Vagina (tissue), 2 donors: ENCODE measurements at regions not wholly inside any gene's neighbourhood (a gene's known extent, or its start where the extent isn't known, plus 50 kb on each side); places are given as distances from the start of the nearest gene placed in this dataset.

ENCODE experiments used
- DNase-seq, 2 donors: peaks; one replicate each; pipeline ENCODE4 v3.0.0-alpha.2; 2017; ENCODE audit errors: extremely low spot score in 2 of 2
- H3K27ac ChIP-seq: fragments of 200-600 bp; sonication (generic); one replicate; pipeline ENCODE4 v1.5.1; 2019
- H3K27me3 ChIP-seq: fragments of 200-600 bp; sonication (generic); one replicate; pipeline ENCODE4 v1.5.1; 2019
- H3K36me3 ChIP-seq, 2 donors: fragments of 200-600 bp; sonication (generic); one replicate each; pipeline ENCODE4 v1.5.1; 2017 to 2019
- H3K4me1 ChIP-seq: fragments of 200-600 bp; sonication (generic); one replicate; pipeline ENCODE4 v1.5.1; 2019
- H3K4me3 ChIP-seq, 2 donors: fragments of 200-600 bp; sonication (generic); 1 replicate in 1 of 2; 2 replicates in 1 of 2; pipeline ENCODE4 v1.5.1; 2016 to 2019
- H3K9me3 ChIP-seq: fragments of 200-600 bp; sonication (generic); one replicate; pipeline ENCODE4 v1.5.1; 2019
- CTCF ChIP-seq, 3 experiments: fragments of 450-650 bp in 2 of 3; fragments of 200-600 bp in 1 of 3; sonication (generic) in 1 of 3; IDR thresholded peaks; one replicate each; pipeline ENCODE4 v1.5.1; 2017 to 2019; ENCODE audit warnings: antibody characterized with exemption in 3 of 3, mild to moderate bottlenecking in 2 of 3, moderate library complexity in 2 of 3
- POLR2A ChIP-seq, 2 donors: fragments of 450-650 bp; IDR thresholded peaks; one replicate each; pipeline ENCODE4 v1.6.1; 2017; ENCODE audit warnings: antibody characterized with exemption in 2 of 2, mild to moderate bottlenecking in 2 of 2, moderate library complexity in 2 of 2
- POLR2AphosphoS5 ChIP-seq, 2 donors: sonication (generic); formaldehyde crosslinking; IDR thresholded peaks; one replicate each; pipeline ENCODE4 v1.9.0; 2017; ENCODE audit warnings: antibody characterized with exemption in 2 of 2, mild to moderate bottlenecking in 2 of 2, low read depth in 1 of 2; ENCODE audit not compliant: insufficient read depth in 1 of 2
- intact Hi-C: fragments of 100-400 bp; cut with DNase I; formaldehyde crosslinking; loops from one replicate; pipeline ENCODE4 v1.15.1; 2023

- intact Hi-C loops = no loop called here
- H3K4me1 ChIP-seq = no peaks in the 10 kb centered on the region
- no peaks in the 10 kb centered on the region for H3K9me3 ChIP-seq
- no peak overlapping the region for H3K4me3 ChIP-seq
- DNase-seq = no peak
- H3K27me3 ChIP-seq = no peaks in the 10 kb centered on the region
- H3K36me3 ChIP-seq = no peaks in the 10 kb centered on the region
- no peak overlapping the region for H3K27ac ChIP-seq
- no peak for TF ChIP-seq POLR2AphosphoS5 (IDR thresholded peaks at IDR 0.05; ENCODE audit: insufficient read depth in 1 of 2, low read depth in 1 of 2)
- no peak for TF ChIP-seq CTCF (IDR thresholded peaks at IDR 0.05)
- TF ChIP-seq POLR2A (IDR thresholded peaks at IDR 0.05) = no peak
These were observed 203.8 kb downstream of the MZT1 start for GRCh38 chr13:72523593-72523992.

- TF ChIP-seq POLR2A (IDR thresholded peaks at IDR 0.05) (no peak), POLR2AphosphoS5 (IDR thresholded peaks at IDR 0.05; ENCODE audit: insufficient read depth in 1 of 2, low read depth in 1 of 2) (no peak), CTCF (IDR thresholded peaks at IDR 0.05) (no peak)
- H3K27me3 ChIP-seq = no peaks in the 10 kb centered on the region
- DNase-seq = no peak
- no peaks in the 10 kb centered on the region for H3K9me3 ChIP-seq
- no peaks in the 10 kb centered on the region for H3K36me3 ChIP-seq
- H3K4me3 ChIP-seq = no peak overlapping the region
- intact Hi-C loops = no loop called here
- H3K27ac ChIP-seq = no peak overlapping the region
- H3K4me1 ChIP-seq = no peaks in the 10 kb centered on the region
These were observed 204.4 kb downstream of the MZT1 start for GRCh38 chr13:72523049-72523448.

- TF ChIP-seq CTCF (IDR thresholded peaks at IDR 0.05) (no peak), POLR2AphosphoS5 (IDR thresholded peaks at IDR 0.05; ENCODE audit: insufficient read depth in 1 of 2, low read depth in 1 of 2) (no peak), POLR2A (IDR thresholded peaks at IDR 0.05) (no peak)
- no peaks in the 10 kb centered on the region for H3K27me3 ChIP-seq
- H3K9me3 ChIP-seq = no peaks in the 10 kb centered on the region
- H3K36me3 ChIP-seq = no peaks in the 10 kb centered on the region
- no peak overlapping the region for H3K27ac ChIP-seq
- no peaks in the 10 kb centered on the region for H3K4me1 ChIP-seq
- intact Hi-C loops = no loop called here
- no peak overlapping the region for H3K4me3 ChIP-seq
- DNase-seq = no peak
These were observed 205.3 kb downstream of the MZT1 start for GRCh38 chr13:72521940-72522661.

- Histone ChIP-seq H3K36me3 (no peaks in the 10 kb centered on the region), H3K27ac (no peak overlapping the region), H3K27me3 (no peaks in the 10 kb centered on the region), H3K4me3 (no peak overlapping the region), H3K9me3 (no peaks in the 10 kb centered on the region), H3K4me1 (no peaks in the 10 kb centered on the region)
- intact Hi-C loops = no loop called here
- DNase-seq = no peak
- TF ChIP-seq POLR2A (IDR thresholded peaks at IDR 0.05) = no peak
- no peak for TF ChIP-seq POLR2AphosphoS5 (IDR thresholded peaks at IDR 0.05; ENCODE audit: insufficient read depth in 1 of 2, low read depth in 1 of 2)
- TF ChIP-seq CTCF (IDR thresholded peaks at IDR 0.05) = no peak
These were observed 213.3 kb downstream of the MZT1 start for GRCh38 chr13:72514146-72514545.

GRCh38 chr13:72508392-72508791, 219.0 kb downstream of the MZT1 start:
- Histone ChIP-seq H3K9me3 (no peaks in the 10 kb centered on the region), H3K4me3 (peak overlapping the region in 1 of 2 donors; percentile 28), H3K4me1 (no peaks in the 10 kb centered on the region), H3K27me3 (no peaks in the 10 kb centered on the region), H3K27ac (no peak overlapping the region), H3K36me3 (no peaks in the 10 kb centered on the region)
- no peak for DNase-seq
- intact Hi-C loops = no loop called here
- TF ChIP-seq CTCF (IDR thresholded peaks at IDR 0.05) (no peak), POLR2A (IDR thresholded peaks at IDR 0.05) (no peak), POLR2AphosphoS5 (IDR thresholded peaks at IDR 0.05; ENCODE audit: insufficient read depth in 1 of 2, low read depth in 1 of 2) (no peak)
